ENCODE measurements at regions not wholly inside any gene's neighbourhood (a gene's known extent, or its start where the extent isn't known, plus 50 kb on each side); places are given as distances from the start of the nearest gene placed in this dataset.

DNA sequence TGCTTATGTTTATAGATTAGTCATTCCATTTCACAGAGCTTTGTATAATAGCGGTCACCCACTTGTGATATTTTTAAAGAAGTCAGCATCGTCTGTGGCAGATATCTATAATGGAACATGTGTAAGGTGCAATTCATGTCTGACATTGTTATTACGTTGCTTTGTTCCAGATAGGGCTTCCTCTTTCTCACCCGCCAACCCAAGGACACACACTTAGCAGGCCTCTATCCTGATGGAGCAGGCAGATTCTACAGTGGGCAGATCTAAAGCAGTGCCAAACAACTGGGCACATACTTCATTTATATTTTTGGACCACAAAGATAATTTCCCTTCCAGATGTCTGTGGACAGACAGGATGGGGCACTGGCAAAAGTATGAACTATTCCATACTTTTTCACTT lies 573.1 kb downstream of the TDRD15 start:
- no peak for DNase-seq (ENCODE audit: extremely low read depth, low read depth)
- TF ChIP-seq, protein P1, sequence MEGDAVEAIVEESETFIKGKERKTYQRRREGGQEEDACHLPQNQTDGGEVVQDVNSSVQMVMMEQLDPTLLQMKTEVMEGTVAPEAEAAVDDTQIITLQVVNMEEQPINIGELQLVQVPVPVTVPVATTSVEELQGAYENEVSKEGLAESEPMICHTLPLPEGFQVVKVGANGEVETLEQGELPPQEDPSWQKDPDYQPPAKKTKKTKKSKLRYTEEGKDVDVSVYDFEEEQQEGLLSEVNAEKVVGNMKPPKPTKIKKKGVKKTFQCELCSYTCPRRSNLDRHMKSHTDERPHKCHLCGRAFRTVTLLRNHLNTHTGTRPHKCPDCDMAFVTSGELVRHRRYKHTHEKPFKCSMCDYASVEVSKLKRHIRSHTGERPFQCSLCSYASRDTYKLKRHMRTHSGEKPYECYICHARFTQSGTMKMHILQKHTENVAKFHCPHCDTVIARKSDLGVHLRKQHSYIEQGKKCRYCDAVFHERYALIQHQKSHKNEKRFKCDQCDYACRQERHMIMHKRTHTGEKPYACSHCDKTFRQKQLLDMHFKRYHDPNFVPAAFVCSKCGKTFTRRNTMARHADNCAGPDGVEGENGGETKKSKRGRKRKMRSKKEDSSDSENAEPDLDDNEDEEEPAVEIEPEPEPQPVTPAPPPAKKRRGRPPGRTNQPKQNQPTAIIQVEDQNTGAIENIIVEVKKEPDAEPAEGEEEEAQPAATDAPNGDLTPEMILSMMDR (IDR thresholded peaks at IDR 0.05; ENCODE audit: low read depth, low read length), result no peak

DNA sequence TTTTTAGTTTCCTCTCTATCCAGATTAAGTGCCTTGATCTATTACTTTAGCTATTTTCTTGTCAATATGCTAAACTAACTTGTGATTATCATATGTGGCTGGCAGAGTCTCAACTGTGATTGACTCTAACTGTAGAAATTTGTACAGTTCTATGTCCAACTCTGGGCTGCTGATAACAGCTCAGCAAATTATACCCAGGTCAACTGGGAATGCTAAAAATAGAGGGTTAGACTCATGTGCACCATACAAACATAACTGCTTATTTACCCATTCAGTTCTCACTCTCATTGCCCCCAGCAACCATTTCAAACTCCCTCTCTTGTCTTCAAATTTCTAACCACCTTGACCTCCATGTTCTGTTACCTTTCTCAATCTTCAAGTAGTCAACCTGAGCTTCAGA lies 576.9 kb downstream of the TDRD15 start:
- TF ChIP-seq, protein P1 (IDR thresholded peaks at IDR 0.05; ENCODE audit: low read depth, low read length), result no peak
- DNase-seq (ENCODE audit: extremely low read depth, low read depth), result no peak

DNA sequence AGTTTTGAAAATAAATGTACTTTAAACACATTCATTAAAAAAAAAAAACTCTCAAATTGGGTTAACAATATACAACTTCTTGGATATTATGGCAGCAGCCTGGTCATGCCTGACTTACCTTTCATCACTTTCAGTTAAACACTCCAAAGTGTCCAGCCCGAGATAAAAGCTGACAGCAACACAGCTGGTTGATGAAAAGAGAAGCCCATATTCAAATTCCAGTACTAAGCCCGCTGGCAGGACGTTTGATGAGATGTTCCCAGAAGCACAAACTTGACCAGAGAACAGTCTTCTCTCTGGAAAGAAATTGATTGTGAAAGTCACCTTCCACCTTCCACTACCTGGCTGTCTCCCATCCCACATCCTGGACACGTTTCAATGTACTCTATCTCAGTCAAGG lies 586.3 kb downstream of the TDRD15 start:
- DNase-seq (ENCODE audit: extremely low read depth, low read depth), result no peak
- TF ChIP-seq, protein P1 (IDR thresholded peaks at IDR 0.05; ENCODE audit: low read depth, low read length), result no peak

DNA sequence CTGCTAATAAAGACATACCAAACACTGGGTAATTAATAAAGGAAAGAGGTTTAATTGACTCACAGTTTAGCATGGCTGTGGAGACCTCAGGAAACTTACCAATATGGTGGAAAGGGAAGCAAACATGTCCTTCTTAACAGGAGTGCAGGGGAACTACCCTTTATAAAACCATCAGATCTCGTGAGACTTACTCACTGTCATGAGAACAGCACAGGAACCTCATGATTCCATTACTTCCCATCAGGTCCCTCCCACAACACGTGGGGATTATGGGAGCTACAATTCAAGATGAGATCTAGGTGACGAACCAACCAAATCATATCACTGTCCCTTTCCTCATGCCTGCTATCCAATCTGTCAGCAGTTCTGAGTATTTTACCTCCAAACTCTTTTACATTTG lies 586.7 kb downstream of the TDRD15 start:
- no peak for DNase-seq (ENCODE audit: extremely low read depth, low read depth)
- TF ChIP-seq, protein P1 (IDR thresholded peaks at IDR 0.05; ENCODE audit: low read depth, low read length), result no peak

DNA sequence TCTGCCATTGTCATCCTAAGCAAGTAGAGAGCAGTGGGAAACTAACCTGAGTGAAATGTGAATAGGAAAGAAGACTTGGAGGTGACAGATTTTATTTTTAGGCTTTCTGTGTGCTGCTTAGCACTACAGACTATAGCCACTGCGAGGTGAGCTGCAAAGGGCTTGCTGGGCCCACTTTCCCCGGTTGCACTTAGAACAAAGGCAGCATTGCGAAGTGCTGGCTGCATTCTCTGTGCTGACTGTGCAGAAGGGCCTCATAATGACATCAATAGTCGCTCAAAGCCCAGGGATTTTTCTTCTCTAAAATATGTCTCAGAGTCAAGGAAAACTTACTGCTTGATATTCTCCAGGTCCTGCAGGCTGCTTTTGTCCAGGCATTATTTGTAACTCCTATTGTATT lies 592.1 kb downstream of the TDRD15 start:
- TF ChIP-seq, protein P1 (IDR thresholded peaks at IDR 0.05; ENCODE audit: low read depth, low read length), result no peak
- no peak for DNase-seq (ENCODE audit: extremely low read depth, low read depth)

DNA sequence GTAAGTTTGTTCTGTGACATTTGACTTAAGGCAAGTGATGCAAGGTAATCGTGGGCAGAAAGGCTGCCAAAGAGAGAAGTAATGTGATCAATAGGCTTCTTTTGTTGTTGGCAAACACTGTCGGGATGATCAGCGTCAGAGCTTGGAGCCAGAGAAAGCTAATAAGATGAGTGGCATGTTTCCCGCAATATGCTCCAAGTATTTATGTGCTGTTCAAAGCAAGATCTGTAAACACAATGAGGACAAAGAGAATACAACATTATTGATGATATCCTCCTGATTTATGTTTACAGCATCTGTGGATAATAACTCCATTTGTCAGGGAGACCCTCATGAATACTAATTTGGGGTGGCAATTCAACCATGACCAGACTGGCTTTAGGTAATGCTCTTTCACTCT lies 603.3 kb downstream of the TDRD15 start:
- no peak for DNase-seq (ENCODE audit: extremely low read depth, low read depth)
- TF ChIP-seq, protein P1 (IDR thresholded peaks at IDR 0.05; ENCODE audit: low read depth, low read length), result no peak

DNA sequence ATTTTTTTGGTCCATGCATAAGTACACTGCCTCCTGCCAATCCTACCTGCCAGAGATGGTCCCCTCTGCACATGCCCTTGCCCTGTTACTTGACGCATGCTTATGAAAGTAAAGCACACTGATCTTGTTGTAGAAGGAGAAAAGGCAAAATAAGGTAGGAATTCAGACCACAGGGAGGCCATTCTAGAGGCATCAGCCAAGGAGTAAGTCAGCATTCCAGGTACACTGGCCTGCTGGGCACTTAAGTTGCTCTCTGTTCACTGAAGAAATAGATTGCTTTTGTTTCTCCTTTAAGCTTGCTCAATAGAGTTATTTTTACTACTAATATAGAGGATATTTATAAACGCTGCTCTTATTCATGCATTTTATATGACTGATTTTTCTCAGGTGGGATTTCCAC lies 604.4 kb downstream of the TDRD15 start:
- TF ChIP-seq, protein P1 (IDR thresholded peaks at IDR 0.05; ENCODE audit: low read depth, low read length), result no peak

More for the DNA sequence above, 604.4 kb downstream of the TDRD15 start:
- no peak for DNase-seq (ENCODE audit: extremely low read depth, low read depth)
